Femur (tissue), 1 donor: ENCODE measurements at regions not wholly inside any gene's neighbourhood (a gene's known extent, or its start where the extent isn't known, plus 50 kb on each side); places are given as distances from the start of the nearest gene placed in this dataset.

Experiments used
- DNase-seq: peaks from one replicate; pipeline ENCODE4 v3.0.0-alpha.2; 2017

- DNase-seq, result no peak
These were observed 86.5 kb upstream of the KAZN start for GRCh38 chr1:14511796-14512585.

- DNase-seq, result no peak
These were observed 85.4 kb upstream of the KAZN start for GRCh38 chr1:14513111-14513510.

- DNase-seq, result no peak
These were observed 83.7 kb upstream of the KAZN start for GRCh38 chr1:14514739-14515138.

GRCh38 chr1:14516974-14517840 lies 81.3 kb upstream of the KAZN start:
- DNase-seq, result peak; percentile 29

- no peak for DNase-seq
These were observed 80.7 kb upstream of the KAZN start for GRCh38 chr1:14517841-14518180.

GRCh38 chr1:14519976-14520375 lies 78.5 kb upstream of the KAZN start:
- DNase-seq, result no peak

- DNase-seq, result peak; percentile 3
These were observed 77.8 kb upstream of the KAZN start for GRCh38 chr1:14520514-14521163.

GRCh38 chr1:14521622-14522021 lies 76.9 kb upstream of the KAZN start:
- no peak for DNase-seq

- no peak for DNase-seq
These were observed 76.2 kb upstream of the KAZN start for GRCh38 chr1:14522077-14522925.

GRCh38 chr1:14522926-14523241 lies 75.6 kb upstream of the KAZN start:
- peak; percentile 44 for DNase-seq

- no peak for DNase-seq
These were observed 73.5 kb upstream of the KAZN start for GRCh38 chr1:14524826-14525636.

- no peak for DNase-seq
These were observed 69.0 kb upstream of the KAZN start for GRCh38 chr1:14529475-14529874.

- no peak for DNase-seq
These were observed 67.0 kb upstream of the KAZN start for GRCh38 chr1:14531519-14531918.

- DNase-seq, result no peak
These were observed 62.7 kb upstream of the KAZN start for GRCh38 chr1:14535619-14536355.

GRCh38 chr1:14538335-14538734 lies 60.1 kb upstream of the KAZN start:
- DNase-seq, result no peak

- DNase-seq, result no peak
These were observed 59.2 kb upstream of the KAZN start for GRCh38 chr1:14539309-14539708.

GRCh38 chr1:14539953-14540563 lies 58.4 kb upstream of the KAZN start:
- DNase-seq, result no peak

GRCh38 chr1:14541348-14541747 lies 57.1 kb upstream of the KAZN start:
- no peak for DNase-seq

GRCh38 chr1:14543191-14543840 lies 55.2 kb upstream of the KAZN start:
- no peak for DNase-seq

GRCh38 chr1:14544319-14544718 lies 54.2 kb upstream of the KAZN start:
- DNase-seq, result no peak
